CD4-positive, alpha-beta T cell (primary cell): ENCODE measurements at regions not wholly inside any gene's neighbourhood (a gene's known extent, or its start where the extent isn't known, plus 50 kb on each side); places are given as distances from the start of the nearest gene placed in this dataset.

Experiments
- ATAC-seq: fragments of 200-7000 bp; cut with Tn5 transposase; one replicate; pipeline ENCODE4 v1.10.0; 2022; ENCODE audit warnings: mild to moderate bottlenecking; ENCODE audit not compliant: poor library complexity
- CTCF ChIA-PET: fragments of 350-600 bp; sonication (Branson Sonifier 250); formaldehyde crosslinking; loops from one replicate; lab custom pipeline; 2021; ENCODE audit warnings: antibody characterized with exemption, inconsistent platforms; lab: Charles Lee
- POLR2A ChIA-PET: fragments of 350-600 bp; sonication (Branson Sonifier 250); formaldehyde crosslinking; loops from one replicate; lab custom pipeline; 2021; ENCODE audit warnings: antibody characterized with exemption, inconsistent platforms; lab: Charles Lee
- DNase-seq, 14 experiments: peaks; one replicate each; pipeline ENCODE4 v3.0.0-alpha.2; 2013 to 2020; ENCODE audit warnings: mixed read lengths in 2 of 14
- H3K27ac ChIP-seq, 2 donors: one replicate each; pipeline versions ENCODE4 v1.5.1 to v1.7.0; 2013; ENCODE audit warnings: low read length in 2 of 2, low read depth in 1 of 2, mild to moderate bottlenecking in 1 of 2
- H3K27me3 ChIP-seq, 2 experiments: 1 replicate in 1 of 2; 2 replicates in 1 of 2; pipeline versions ENCODE4 v1.6.1 to v1.7.0; 2013; ENCODE audit warnings: low read length in 2 of 2, control low read depth in 1 of 2, mild to moderate bottlenecking in 1 of 2, moderate library complexity in 1 of 2; ENCODE audit not compliant: insufficient read depth in 2 of 2, control insufficient read depth in 1 of 2
- H3K36me3 ChIP-seq: one replicate; pipeline ENCODE4 v1.6.1; 2013; ENCODE audit warnings: low read length, control low read depth; ENCODE audit not compliant: insufficient read depth
- H3K4me1 ChIP-seq: one replicate; pipeline ENCODE4 v1.6.1; 2013; ENCODE audit warnings: low read length, control low read depth; ENCODE audit not compliant: insufficient read depth
- H3K4me3 ChIP-seq: one replicate; pipeline ENCODE4 v1.5.1; 2013; ENCODE audit warnings: mild to moderate bottlenecking, low read length, moderate library complexity
- H3K9me3 ChIP-seq, 2 experiments: 1 replicate in 1 of 2; 2 replicates in 1 of 2; pipeline versions ENCODE4 v1.6.1 to v1.7.0; 2013; ENCODE audit warnings: low read length in 2 of 2, mild to moderate bottlenecking in 2 of 2, control low read depth in 1 of 2, moderate library complexity in 1 of 2; ENCODE audit not compliant: control insufficient read depth in 1 of 2, insufficient read depth in 1 of 2
- H3K27ac Mint-ChIP-seq: one replicate; pipeline ENCODE4 v1.8.0; 2020; ENCODE audit warnings: mixed read lengths
- H3K27me3 Mint-ChIP-seq: one replicate; pipeline ENCODE4 v1.8.0; 2021; ENCODE audit warnings: mixed read lengths
- H3K36me3 Mint-ChIP-seq: one replicate; pipeline ENCODE4 v1.8.0; 2021; ENCODE audit warnings: low read depth, mixed read lengths
- H3K4me1 Mint-ChIP-seq: one replicate; pipeline ENCODE4 v1.8.0; 2021; ENCODE audit warnings: low read depth, mixed read lengths
- H3K4me3 Mint-ChIP-seq: one replicate; pipeline ENCODE4 v1.8.0; 2020; ENCODE audit warnings: mild to moderate bottlenecking, mixed read lengths
- H3K9me3 Mint-ChIP-seq: one replicate; pipeline ENCODE4 v1.8.0; 2020; ENCODE audit warnings: mixed read lengths
- CTCF ChIP-seq: fragments of 200-600 bp; IDR thresholded peaks from one replicate; pipeline ENCODE4 v1.8.0; 2022; ENCODE audit warnings: antibody characterized with exemption, mild to moderate bottlenecking
- intact Hi-C, 2 experiments: fragments of 100-400 bp; cut with DNase I in 1 of 2; cut with micrococcal nuclease in 1 of 2; formaldehyde crosslinking; loops; one replicate each; pipeline versions ENCODE4 v1.15.1 to v1.9.0; 2023 to 2025; cut with DNase I, micrococcal nuclease

- ATAC-seq: no peak
- peaks cover 27% of the 10 kb centered on the region for H3K4me1 Mint-ChIP-seq
- ChIA-PET CTCF (no interaction called here), POLR2A (no interaction called here)
- no peaks in the 10 kb centered on the region for H3K27me3 Mint-ChIP-seq
- Histone ChIP-seq H3K27ac (no peak overlapping the region), H3K9me3 (peaks cover 0 to 4% of the 10 kb centered on the region in 2 experiments), H3K36me3 (no peaks in the 10 kb centered on the region), H3K27me3 (no peaks in the 10 kb centered on the region), H3K4me1 (peaks cover 15% of the 10 kb centered on the region), H3K4me3 (no peak overlapping the region)
- TF ChIP-seq CTCF: no peak
- intact Hi-C loops: no loop called here
- H3K4me3 Mint-ChIP-seq: peak overlapping the region; percentile 57
- H3K27ac Mint-ChIP-seq: peak overlapping the region; percentile 75
- DNase-seq: no peak
- no peaks in the 10 kb centered on the region for H3K9me3 Mint-ChIP-seq
- H3K36me3 Mint-ChIP-seq: no peaks in the 10 kb centered on the region
Observed at GRCh38 chr9:87277346-87277745, 220.3 kb upstream of the DAPK1 start.

DNA sequence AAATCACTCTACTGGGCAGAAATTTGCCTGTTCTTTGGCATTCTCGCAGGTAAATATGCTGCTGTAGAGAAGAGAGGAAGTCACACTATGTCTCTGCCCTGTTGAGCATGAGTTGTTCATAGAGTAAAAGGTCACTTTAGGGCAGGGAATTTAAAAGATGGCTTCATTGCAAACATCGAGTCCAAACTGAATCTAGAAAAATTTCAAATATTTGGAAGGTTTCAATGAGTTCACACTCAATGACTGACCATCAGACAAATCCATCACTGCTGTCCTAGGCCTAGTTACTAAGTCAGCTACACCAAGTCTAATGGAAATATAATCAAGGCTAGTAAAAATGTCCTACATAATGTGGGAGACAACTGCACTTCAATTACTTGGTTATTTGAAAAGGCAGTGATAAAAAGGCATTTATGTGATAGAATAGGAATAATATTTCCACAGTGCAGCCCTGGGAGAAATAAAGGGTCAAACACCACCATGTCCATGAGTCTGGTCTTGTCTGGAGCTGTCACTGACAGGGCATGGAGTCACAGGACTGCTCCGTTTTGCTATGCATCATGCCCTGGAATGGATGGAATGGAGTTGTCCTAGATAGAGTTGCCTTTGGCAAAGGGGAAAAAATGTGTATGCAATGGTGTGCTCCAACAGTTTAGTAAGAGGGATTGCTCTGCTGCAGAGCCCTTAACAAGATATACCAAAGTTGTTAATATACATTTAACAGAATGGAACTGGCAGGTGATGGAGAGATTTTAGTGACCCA is 218.5 kb upstream of the DAPK1 start:
- Mint-ChIP-seq H3K36me3 (no peaks in the 10 kb centered on the region), H3K27ac (no peak overlapping the region), H3K4me1 (peaks cover 27% of the 10 kb centered on the region), H3K9me3 (no peaks in the 10 kb centered on the region), H3K27me3 (peaks cover 12% of the 10 kb centered on the region), H3K4me3 (no peak overlapping the region)
- Histone ChIP-seq H3K4me3 (no peak overlapping the region), H3K36me3 (no peaks in the 10 kb centered on the region), H3K9me3 (no peaks in the 10 kb centered on the region), H3K27ac (no peak overlapping the region), H3K27me3 (no peaks in the 10 kb centered on the region), H3K4me1 (peaks cover 15% of the 10 kb centered on the region)
- CTCF ChIA-PET: no interaction called here
- POLR2A ChIA-PET: no interaction called here
- TF ChIP-seq CTCF: no peak
- ATAC-seq (no peak), DNase-seq (no peak)
- intact Hi-C loops: no loop called here

DNA sequence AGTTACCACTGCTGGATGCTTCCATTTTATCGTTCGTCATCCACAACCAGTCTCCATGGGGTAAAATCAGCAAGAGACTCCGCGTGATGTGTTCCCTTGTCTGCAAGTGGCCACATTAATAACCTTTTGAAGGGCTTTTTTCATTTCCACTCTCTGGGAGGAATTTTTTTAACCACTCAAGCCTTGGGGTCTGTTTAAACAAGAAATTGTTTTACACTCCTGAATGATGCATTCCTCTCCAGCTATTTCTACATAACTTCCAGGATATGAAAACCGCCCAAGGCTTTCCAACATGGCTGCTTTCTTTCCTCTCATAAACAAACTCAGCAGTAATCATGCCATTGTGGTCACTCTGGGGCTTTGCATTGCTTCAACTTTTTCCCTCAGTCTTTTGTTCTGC is 217.2 kb upstream of the DAPK1 start:
- Histone ChIP-seq H3K27me3 (no peaks in the 10 kb centered on the region), H3K36me3 (no peaks in the 10 kb centered on the region), H3K27ac (no peak overlapping the region), H3K4me1 (peaks cover 11% of the 10 kb centered on the region), H3K9me3 (no peaks in the 10 kb centered on the region), H3K4me3 (no peak overlapping the region)
- intact Hi-C loops: no loop called here
- peaks cover 16% of the 10 kb centered on the region for H3K27me3 Mint-ChIP-seq
- H3K36me3 Mint-ChIP-seq: no peaks in the 10 kb centered on the region
- ChIA-PET POLR2A (no interaction called here), CTCF (no interaction called here)
- H3K4me3 Mint-ChIP-seq: no peak overlapping the region
- no peak overlapping the region for H3K27ac Mint-ChIP-seq
- H3K9me3 Mint-ChIP-seq: no peaks in the 10 kb centered on the region
- ATAC-seq (no peak), DNase-seq (no peak)
- no peak for TF ChIP-seq CTCF
- peaks cover 22% of the 10 kb centered on the region for H3K4me1 Mint-ChIP-seq
